GM23338 (cell line): ENCODE measurements at regions not wholly inside any gene's neighbourhood (a gene's known extent, or its start where the extent isn't known, plus 50 kb on each side); places are given as distances from the start of the nearest gene placed in this dataset.

Experiments
- ATAC-seq: fragments of 200-7000 bp; cut with Tn5 transposase; 3 replicates; pipeline ENCODE4 v1.9.1; 2020
- DNase-seq: peaks from one replicate; pipeline ENCODE4 v3.0.0-alpha.2; 2015; ENCODE audit warnings: low spot score
- H2AFZ ChIP-seq: fragments of 200-600 bp; sonication (generic); 2 replicates; pipeline ENCODE4 v1.8.0; 2016; ENCODE audit warnings: antibody characterized with exemption, mild to moderate bottlenecking, moderate library complexity
- H3F3A ChIP-seq: fragments of 200-600 bp; sonication (generic); replicated peaks from 2 replicates; pipeline ENCODE4 v1.8.0; 2017; ENCODE audit warnings: antibody characterized with exemption, mixed run types, low read depth
- H3K27ac ChIP-seq: fragments of 200-600 bp; sonication (generic); 2 replicates; pipeline ENCODE4 v1.6.1; 2016; ENCODE audit warnings: low read depth
- H3K27me3 ChIP-seq: fragments of 200-600 bp; sonication (generic); 2 replicates; pipeline ENCODE4 v1.8.0; 2016; ENCODE audit warnings: mild to moderate bottlenecking, mixed run types, moderate library complexity; ENCODE audit not compliant: insufficient read depth
- H3K36me3 ChIP-seq: fragments of 200-600 bp; sonication (generic); 2 replicates; pipeline ENCODE4 v1.8.0; 2016; ENCODE audit warnings: mild to moderate bottlenecking; ENCODE audit not compliant: insufficient read depth
- H3K4me1 ChIP-seq: fragments of 200-600 bp; sonication (generic); 2 replicates; pipeline ENCODE4 v1.8.0; 2016; ENCODE audit warnings: mild to moderate bottlenecking, moderate library complexity; ENCODE audit not compliant: insufficient read depth
- H3K4me2 ChIP-seq: fragments of 200-600 bp; sonication (generic); 2 replicates; pipeline ENCODE4 v1.7.1; 2017; ENCODE audit warnings: mixed run types
- H3K4me3 ChIP-seq: fragments of 200-600 bp; sonication (generic); 2 replicates; pipeline ENCODE4 v1.6.1; 2016; ENCODE audit warnings: mixed run types
- H3K79me2 ChIP-seq: fragments of 200-600 bp; sonication (generic); replicated peaks from 2 replicates; pipeline ENCODE4 v1.8.0; 2017; ENCODE audit warnings: mild to moderate bottlenecking; ENCODE audit not compliant: insufficient read depth
- H3K9me2 ChIP-seq: fragments of 200-600 bp; sonication (generic); 2 replicates; pipeline ENCODE4 v1.8.0; 2017; ENCODE audit not compliant: insufficient read depth
- H4K20me1 ChIP-seq: fragments of 200-600 bp; sonication (generic); replicated peaks from 2 replicates; pipeline ENCODE4 v1.8.0; 2017; ENCODE audit warnings: mild to moderate bottlenecking; ENCODE audit not compliant: insufficient read depth
- H3K27ac Mint-ChIP-seq: 2 replicates; pipeline ENCODE4 v1.8.0; 2020; ENCODE audit warnings: inconsistent platforms, mild to moderate bottlenecking, moderate library complexity, mixed read lengths
- H3K27me3 Mint-ChIP-seq: 3 replicates; pipeline ENCODE4 v1.8.0; 2022; ENCODE audit warnings: low read depth, mild to moderate bottlenecking, moderate library complexity, mixed read lengths, inconsistent platforms; ENCODE audit not compliant: insufficient read depth, poor library complexity
- H3K36me3 Mint-ChIP-seq: 3 replicates; pipeline ENCODE4 v1.8.0; 2021; ENCODE audit warnings: low read depth, mild to moderate bottlenecking, inconsistent platforms, moderate library complexity, mixed read lengths
- H3K4me1 Mint-ChIP-seq: 3 replicates; pipeline ENCODE4 v1.8.0; 2020; ENCODE audit warnings: mild to moderate bottlenecking, inconsistent platforms, mixed read lengths
- H3K4me3 Mint-ChIP-seq: 3 replicates; pipeline ENCODE4 v1.8.0; 2021; ENCODE audit warnings: moderate library complexity, mild to moderate bottlenecking, inconsistent platforms, mixed read lengths
- H3K9me3 Mint-ChIP-seq: 3 replicates; pipeline ENCODE4 v1.8.0; 2020; ENCODE audit warnings: moderate library complexity, mild to moderate bottlenecking, inconsistent platforms, mixed read lengths
- CREB1 ChIP-seq: fragments of 250-450 bp; sonication (Bioruptor Pico); IDR thresholded peaks from 2 replicates; pipeline ENCODE4 v1.5.0; 2020; ENCODE audit warnings: low read depth, mild to moderate bottlenecking, moderate library complexity
- JUNB ChIP-seq: IDR thresholded peaks from one replicate; pipeline ENCODE4 v1.6.1; 2016; ENCODE audit warnings: antibody characterized with exemption; ENCODE audit not compliant: unreplicated experiment
- REST ChIP-seq: IDR thresholded peaks from one replicate; pipeline ENCODE4 v1.6.1; 2018; ENCODE audit warnings: antibody characterized with exemption; ENCODE audit not compliant: unreplicated experiment
- ZNF331 ChIP-seq: fragments of 250-450 bp; sonication (Bioruptor Pico); IDR thresholded peaks from 2 replicates; pipeline ENCODE4 v1.5.0; 2020; ENCODE audit warnings: low read depth, mild to moderate bottlenecking, moderate library complexity
- TF ChIP-seq, protein P1 (sequence below): fragments of 250-450 bp; sonication (Bioruptor Pico); IDR thresholded peaks from 2 replicates; pipeline ENCODE4 v1.5.0; 2020; ENCODE audit warnings: mild to moderate bottlenecking, moderate library complexity
- TF ChIP-seq, protein P2 (sequence below), 2 experiments: fragments of 200-600 bp in 1 of 2; sonication (generic) in 1 of 2; conservative IDR thresholded peaks; 2 replicates each; pipeline versions ENCODE4 v1.5.1 to v1.6.1; 2016 to 2017; ENCODE audit warnings: antibody characterized with exemption in 2 of 2, low read depth in 2 of 2, mild to moderate bottlenecking in 2 of 2, moderate library complexity in 1 of 2

GRCh38 chr5:66363097-66363496 lies 219.0 kb downstream of the SREK1 start:
- H3K4me3 Mint-ChIP-seq: no peak overlapping the region
- H3K27ac Mint-ChIP-seq: 0 out of 2 replicates have a peak overlapping the region, but pooled peaks have one; percentile 8
- no peaks in the 10 kb centered on the region for H4K20me1 ChIP-seq
- no peak overlapping the region for H2AFZ ChIP-seq
- no peaks in the 10 kb centered on the region for H3K79me2 ChIP-seq
- no peaks in the 10 kb centered on the region for H3K36me3 Mint-ChIP-seq
- no peaks in the 10 kb centered on the region for H3K9me3 Mint-ChIP-seq
- no peaks in the 10 kb centered on the region for H3F3A ChIP-seq
- no peak overlapping the region for H3K4me3 ChIP-seq
- ATAC-seq (no peak), DNase-seq (no peak)
- no peak overlapping the region for H3K4me2 ChIP-seq
- no peaks in the 10 kb centered on the region for H3K4me1 ChIP-seq
- no peaks in the 10 kb centered on the region for H3K27me3 ChIP-seq
- 0 out of 3 replicates have a peak, but pooled peaks cover 3% of the 10 kb centered on the region for H3K4me1 Mint-ChIP-seq
- H3K27ac ChIP-seq: no peak overlapping the region
- H3K9me2 ChIP-seq: peaks cover 9% of the 10 kb centered on the region; the same call in 1 of the 2 replicates
- peaks cover 5% of the 10 kb centered on the region for H3K27me3 Mint-ChIP-seq
- TF ChIP-seq, protein P1, sequence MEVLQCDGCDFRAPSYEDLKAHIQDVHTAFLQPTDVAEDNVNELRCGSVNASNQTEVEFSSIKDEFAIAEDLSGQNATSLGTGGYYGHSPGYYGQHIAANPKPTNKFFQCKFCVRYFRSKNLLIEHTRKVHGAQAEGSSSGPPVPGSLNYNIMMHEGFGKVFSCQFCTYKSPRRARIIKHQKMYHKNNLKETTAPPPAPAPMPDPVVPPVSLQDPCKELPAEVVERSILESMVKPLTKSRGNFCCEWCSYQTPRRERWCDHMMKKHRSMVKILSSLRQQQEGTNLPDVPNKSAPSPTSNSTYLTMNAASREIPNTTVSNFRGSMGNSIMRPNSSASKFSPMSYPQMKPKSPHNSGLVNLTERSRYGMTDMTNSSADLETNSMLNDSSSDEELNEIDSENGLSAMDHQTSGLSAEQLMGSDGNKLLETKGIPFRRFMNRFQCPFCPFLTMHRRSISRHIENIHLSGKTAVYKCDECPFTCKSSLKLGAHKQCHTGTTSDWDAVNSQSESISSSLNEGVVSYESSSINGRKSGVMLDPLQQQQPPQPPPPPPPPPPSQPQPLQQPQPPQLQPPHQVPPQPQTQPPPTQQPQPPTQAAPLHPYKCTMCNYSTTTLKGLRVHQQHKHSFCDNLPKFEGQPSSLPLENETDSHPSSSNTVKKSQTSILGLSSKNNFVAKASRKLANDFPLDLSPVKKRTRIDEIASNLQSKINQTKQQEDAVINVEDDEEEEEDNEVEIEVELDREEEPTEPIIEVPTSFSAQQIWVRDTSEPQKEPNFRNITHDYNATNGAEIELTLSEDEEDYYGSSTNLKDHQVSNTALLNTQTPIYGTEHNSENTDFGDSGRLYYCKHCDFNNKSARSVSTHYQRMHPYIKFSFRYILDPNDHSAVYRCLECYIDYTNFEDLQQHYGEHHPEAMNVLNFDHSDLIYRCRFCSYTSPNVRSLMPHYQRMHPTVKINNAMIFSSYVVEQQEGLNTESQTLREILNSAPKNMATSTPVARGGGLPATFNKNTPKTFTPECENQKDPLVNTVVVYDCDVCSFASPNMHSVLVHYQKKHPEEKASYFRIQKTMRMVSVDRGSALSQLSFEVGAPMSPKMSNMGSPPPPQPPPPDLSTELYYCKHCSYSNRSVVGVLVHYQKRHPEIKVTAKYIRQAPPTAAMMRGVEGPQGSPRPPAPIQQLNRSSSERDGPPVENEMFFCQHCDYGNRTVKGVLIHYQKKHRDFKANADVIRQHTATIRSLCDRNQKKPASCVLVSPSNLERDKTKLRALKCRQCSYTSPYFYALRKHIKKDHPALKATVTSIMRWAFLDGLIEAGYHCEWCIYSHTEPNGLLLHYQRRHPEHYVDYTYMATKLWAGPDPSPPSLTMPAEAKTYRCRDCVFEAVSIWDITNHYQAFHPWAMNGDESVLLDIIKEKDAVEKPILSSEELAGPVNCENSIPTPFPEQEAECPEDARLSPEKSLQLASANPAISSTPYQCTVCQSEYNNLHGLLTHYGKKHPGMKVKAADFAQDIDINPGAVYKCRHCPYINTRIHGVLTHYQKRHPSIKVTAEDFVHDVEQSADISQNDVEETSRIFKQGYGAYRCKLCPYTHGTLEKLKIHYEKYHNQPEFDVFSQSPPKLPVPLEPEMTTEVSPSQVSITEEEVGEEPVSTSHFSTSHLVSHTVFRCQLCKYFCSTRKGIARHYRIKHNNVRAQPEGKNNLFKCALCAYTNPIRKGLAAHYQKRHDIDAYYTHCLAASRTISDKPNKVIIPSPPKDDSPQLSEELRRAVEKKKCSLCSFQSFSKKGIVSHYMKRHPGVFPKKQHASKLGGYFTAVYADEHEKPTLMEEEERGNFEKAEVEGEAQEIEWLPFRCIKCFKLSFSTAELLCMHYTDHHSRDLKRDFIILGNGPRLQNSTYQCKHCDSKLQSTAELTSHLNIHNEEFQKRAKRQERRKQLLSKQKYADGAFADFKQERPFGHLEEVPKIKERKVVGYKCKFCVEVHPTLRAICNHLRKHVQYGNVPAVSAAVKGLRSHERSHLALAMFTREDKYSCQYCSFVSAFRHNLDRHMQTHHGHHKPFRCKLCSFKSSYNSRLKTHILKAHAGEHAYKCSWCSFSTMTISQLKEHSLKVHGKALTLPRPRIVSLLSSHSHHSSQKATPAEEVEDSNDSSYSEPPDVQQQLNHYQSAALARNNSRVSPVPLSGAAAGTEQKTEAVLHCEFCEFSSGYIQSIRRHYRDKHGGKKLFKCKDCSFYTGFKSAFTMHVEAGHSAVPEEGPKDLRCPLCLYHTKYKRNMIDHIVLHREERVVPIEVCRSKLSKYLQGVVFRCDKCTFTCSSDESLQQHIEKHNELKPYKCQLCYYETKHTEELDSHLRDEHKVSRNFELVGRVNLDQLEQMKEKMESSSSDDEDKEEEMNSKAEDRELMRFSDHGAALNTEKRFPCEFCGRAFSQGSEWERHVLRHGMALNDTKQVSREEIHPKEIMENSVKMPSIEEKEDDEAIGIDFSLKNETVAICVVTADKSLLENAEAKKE (CRISPR knock-in tag): no peak
- no peak for TF ChIP-seq CREB1 (CRISPR knock-in tag)
- TF ChIP-seq ZNF331 (CRISPR knock-in tag): no peak
- TF ChIP-seq JUNB: no peak
- TF ChIP-seq, protein P2, sequence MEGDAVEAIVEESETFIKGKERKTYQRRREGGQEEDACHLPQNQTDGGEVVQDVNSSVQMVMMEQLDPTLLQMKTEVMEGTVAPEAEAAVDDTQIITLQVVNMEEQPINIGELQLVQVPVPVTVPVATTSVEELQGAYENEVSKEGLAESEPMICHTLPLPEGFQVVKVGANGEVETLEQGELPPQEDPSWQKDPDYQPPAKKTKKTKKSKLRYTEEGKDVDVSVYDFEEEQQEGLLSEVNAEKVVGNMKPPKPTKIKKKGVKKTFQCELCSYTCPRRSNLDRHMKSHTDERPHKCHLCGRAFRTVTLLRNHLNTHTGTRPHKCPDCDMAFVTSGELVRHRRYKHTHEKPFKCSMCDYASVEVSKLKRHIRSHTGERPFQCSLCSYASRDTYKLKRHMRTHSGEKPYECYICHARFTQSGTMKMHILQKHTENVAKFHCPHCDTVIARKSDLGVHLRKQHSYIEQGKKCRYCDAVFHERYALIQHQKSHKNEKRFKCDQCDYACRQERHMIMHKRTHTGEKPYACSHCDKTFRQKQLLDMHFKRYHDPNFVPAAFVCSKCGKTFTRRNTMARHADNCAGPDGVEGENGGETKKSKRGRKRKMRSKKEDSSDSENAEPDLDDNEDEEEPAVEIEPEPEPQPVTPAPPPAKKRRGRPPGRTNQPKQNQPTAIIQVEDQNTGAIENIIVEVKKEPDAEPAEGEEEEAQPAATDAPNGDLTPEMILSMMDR (conservative IDR thresholded peaks at IDR 0.05; ENCODE audit: low read depth in 2 of 2): no peak
- no peak for TF ChIP-seq REST
- no peaks in the 10 kb centered on the region for H3K36me3 ChIP-seq
